Activated CD4-positive, alpha-beta T cell treated with anti-CD3 and anti-CD28 coated beads, Interleukin-2, Interleukin-6, amounts not matched to agents 100 ng/mL and 50 ng/mL, durations not matched to agents 16 hours and 8 hours (primary cell): ENCODE measurements at regions not wholly inside any gene's neighbourhood (a gene's known extent, or its start where the extent isn't known, plus 50 kb on each side); places are given as distances from the start of the nearest gene placed in this dataset.
A peak's percentile ranks its signal among the peaks of the same experiment; 100 is the strongest.
"Not testable (repeated sequence)": the region's sequence is repeated elsewhere in the genome, so short reads cannot be mapped to it uniquely, and the experiment has no call there.

Experiments used
- DNase-seq: peaks from one replicate; pipeline ENCODE4 v3.0.0-alpha.2; 2020

DNA sequence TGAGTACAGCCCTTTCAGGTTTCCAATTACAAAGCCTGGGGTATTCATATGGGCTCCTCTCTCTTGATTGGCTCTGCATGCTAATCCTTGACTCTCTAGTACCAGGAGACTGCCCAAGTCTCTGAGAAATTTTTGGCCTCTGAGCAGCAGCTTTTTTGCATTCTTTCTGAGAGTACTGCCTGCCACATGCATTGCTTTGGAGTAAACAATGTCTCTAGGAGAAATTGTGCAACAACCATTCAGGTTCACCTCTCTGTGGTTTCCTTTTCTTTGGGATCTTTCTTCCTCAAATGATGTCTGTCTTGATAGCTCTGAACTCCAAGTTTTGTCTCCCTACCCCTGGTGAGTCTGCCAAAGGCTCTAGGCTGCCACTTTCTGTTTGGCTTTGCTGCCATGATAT, 115.8 kb upstream of the SETBP1 start:
- no peak for DNase-seq

DNA sequence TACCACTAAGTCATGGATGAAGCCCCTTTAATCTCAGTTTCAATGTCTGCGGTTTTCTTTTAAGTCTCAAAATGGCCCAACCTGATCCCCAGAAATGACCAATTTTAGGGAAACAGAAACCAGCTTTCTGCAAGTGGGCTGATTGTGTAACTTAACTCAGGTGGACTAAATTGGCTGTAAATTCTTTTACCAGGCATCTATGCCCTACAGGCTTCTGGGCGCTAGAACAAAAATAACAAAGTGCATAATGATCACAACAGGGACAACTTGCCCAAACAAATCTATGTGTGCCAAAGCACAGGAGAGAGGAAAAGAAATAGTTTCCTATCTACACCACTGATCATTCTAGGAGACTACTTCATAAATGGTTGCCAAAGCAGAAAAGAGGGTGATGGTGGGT, 112.3 kb upstream of the SETBP1 start:
- no peak for DNase-seq

DNA sequence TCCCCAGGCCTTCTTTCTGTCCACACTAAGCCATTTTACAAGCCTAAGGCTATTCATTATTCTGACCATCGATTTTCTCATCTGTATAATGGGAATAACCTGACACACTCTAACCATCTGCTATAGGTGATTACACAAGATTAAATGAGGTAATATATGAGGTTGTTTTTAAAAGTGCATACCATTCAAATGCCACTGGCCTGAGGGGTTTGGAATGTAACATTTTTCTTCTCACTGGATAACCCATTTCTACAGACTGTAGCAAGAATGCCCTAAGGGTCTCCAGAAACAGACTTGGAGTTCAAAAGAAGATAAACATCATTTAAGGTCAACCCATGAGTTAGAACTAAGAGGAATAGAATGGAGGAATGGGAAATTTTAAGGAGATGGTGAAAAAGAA, 111.7 kb upstream of the SETBP1 start:
- no peak for DNase-seq

DNA sequence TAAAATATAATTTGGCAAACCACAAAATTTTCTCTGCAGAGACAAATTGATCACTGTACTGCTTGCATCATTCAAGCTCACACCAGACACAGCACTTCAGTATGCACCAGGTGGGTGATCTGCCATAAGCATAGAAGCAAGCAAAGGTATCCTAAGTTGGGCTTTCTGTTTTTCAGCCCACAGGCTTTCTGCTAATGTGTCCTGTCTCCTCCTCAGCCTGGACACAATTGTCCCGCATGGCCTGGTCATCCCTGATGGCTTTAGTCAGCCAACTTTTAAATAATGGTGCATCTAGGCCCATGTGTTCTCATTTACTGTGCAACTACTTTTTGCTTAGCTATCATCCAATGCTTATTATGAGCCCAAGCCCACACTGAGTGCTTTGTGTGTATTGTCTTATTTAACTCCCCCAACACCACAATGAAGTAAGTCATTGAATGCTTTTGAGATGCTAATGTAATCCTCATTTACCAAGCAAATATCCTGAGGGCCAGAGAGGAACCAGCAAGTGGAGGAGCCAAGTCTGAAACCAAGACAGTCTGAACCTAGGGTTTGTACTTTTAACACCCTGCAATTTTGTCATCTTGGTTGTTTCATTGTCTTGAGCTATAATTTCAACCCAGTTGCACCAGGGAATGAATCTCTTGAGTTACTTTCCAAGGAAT, 111.2 kb upstream of the SETBP1 start:
- no peak for DNase-seq

DNA sequence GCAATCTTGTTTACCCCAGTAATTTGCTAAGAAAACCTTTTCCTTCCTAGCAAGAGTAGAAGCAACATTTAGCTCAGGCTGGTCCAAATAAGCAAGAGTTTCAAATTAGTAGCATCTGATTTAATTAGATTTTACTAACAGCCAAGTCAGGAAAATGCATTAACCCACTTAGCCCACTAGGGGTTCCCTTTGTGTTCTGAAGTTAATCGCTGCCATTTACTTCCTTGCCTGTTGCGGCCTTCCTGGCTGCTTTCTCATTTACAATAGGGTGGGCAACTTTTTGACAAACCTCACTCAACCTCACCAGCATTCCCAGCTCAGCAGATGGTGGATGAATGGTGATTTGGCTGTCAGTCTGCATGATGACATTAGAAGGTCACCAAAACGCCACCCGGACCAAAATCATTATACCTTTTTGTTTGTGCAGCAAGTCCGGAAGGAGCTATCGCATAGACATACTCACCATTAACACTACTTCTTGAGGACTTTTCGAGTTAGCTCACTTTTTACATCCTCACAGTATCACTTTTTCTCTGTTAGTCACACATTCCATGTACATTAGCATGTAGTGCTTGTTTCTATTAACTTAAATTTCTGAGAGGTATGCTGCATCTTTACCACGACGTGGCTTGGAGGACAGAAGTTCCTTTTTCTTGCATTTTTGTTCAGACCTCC, 101.5 kb upstream of the SETBP1 start:
- DNase-seq: peak; percentile 26

DNA sequence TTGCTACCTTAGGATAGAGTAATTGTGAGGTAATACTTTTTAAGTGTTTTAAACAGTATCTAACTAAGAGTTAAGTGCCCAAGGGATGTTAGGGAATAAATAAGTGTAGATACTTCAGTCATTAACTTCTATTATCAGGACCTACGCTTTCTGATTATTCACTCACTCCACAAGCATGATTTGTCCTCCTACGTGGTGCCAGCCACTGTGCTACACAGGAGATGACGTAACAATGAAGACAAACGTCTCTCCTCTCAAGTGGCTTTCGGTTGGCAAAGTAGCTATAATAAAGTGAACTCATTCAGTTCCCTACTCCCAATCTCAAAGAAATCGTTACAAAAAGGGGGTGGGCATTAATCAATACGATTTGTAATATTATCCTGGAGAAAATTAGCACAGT, 100.9 kb upstream of the SETBP1 start:
- DNase-seq: no peak

DNA sequence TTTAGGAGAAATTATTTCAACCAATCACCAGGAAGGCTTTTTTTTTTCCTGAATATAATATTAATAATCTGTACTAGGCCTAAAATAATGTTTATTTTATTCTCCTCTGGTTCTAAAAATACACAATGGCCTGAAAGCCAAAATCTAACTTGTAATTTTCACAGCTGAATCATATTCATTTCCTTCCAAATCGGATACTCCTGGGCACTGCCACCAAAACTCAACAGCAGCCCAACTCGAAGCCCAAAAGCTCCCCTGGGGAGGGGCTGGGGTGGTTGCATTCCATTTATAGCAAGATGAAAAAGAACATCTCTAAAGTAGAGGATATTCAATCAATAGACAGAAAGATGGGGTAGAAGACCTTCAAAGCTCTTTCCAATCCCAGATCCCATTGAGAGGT, 100.5 kb upstream of the SETBP1 start:
- no peak for DNase-seq

DNA sequence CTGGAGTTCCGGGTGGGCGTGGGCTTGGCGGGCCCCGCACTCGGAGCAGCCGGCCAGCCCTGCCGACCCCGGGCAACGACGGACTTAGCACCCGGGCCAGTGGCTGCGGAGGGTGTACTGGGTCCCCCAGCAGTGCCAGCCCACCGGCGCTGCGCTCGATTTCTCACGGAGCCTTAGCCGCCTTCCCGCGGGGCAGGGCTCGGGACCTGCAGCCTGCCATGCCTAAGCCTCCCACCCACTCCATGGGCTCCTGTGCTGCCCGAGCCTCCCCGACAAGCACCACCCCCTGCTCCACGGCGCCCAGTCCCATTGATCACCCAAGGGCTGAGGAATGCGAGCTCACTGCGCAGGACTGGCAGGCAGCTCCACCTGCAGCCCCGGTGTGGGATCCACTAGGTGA, 99.9 kb upstream of the SETBP1 start:
- DNase-seq: not testable (repeated sequence)

DNA sequence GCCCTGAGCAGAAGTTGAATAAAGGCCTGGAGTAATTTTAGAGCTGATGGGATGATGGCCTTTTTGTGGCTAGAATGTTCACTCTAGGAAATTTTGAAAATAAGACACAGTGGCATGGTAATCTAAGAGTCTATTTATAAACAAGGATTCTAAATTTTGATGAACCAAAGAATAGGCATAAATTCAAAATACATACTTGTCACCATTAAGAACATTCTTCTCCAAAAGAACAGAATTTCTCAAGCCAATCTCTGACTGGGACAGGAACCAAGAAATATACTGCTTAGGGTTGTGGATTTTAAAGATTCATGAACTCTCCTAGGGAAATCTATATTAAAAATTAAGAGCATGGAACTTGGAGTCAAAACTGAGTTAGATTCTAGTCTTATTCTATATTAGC, 98.2 kb upstream of the SETBP1 start:
- no peak for DNase-seq

DNA sequence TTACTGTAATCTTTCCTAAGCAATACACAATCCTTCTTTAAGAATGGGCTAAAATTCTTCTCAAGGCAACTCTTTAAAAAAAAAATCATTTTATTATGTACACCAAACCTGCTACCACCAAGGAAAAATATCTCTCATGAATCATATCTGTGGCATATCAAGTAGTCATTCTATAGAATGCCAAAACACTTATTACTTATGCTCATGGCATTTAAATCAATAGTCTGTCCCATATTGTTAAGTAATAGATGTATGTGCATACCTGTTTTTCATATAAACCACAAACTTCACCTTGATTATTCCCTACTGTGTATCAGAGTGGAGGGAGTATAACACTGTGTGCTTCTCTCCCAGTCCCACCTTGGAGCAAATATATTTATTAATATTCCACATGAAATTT, 95.8 kb upstream of the SETBP1 start:
- DNase-seq: no peak

DNA sequence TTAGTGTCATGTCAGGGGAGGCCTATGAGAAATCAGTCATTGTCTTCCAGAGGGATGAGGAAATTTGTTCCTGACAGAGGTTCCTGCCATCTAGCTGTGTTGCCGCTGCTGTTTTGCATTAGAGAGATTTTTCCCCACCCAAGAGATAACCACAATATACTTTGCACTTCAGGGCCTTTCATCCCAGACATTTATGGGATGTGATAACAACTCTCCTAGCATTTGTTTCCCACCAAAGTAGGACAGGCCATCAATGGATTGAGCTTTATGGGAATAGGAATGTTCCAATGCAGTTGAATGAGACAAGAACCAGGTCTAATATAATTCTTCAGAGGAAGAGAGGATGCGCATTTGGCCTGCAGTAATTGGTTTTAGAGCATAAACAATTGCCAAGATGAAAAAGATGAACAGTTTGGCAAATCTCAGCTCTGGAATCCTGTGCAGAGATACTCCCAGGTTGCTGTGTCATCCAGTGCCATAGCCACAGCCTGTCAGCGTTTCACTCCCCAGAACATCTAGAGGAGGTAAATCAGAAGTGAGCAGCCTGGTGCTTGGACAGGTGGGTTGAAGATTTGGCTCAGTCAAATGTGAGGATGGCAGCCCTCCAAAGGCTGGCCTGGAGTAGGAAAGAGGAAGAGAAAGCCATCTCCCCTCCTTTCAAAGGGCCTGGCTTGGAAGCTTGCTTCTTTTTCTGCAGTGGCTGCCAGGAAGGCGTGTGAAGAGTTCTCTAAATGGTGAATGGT, 93.7 kb upstream of the SETBP1 start:
- no peak for DNase-seq

DNA sequence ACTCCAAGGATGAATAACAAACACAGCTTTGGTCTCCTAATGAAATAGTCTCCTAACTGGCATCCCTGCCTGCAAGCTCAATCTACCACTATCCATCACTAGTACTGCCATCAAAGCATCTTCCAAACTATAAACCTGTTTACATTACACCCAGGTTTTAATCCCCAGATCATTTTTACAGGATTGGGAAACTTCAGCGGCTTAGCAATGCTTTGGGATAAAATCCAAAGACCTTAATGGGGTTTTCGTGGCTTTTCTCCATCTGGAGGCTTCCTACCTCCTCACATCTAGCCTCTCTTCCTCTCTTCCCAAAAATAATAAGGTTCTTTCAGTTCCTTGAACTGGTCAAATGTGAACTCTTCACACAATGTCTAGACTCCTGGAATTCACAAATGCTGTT, 92.2 kb upstream of the SETBP1 start:
- DNase-seq: no peak

DNA sequence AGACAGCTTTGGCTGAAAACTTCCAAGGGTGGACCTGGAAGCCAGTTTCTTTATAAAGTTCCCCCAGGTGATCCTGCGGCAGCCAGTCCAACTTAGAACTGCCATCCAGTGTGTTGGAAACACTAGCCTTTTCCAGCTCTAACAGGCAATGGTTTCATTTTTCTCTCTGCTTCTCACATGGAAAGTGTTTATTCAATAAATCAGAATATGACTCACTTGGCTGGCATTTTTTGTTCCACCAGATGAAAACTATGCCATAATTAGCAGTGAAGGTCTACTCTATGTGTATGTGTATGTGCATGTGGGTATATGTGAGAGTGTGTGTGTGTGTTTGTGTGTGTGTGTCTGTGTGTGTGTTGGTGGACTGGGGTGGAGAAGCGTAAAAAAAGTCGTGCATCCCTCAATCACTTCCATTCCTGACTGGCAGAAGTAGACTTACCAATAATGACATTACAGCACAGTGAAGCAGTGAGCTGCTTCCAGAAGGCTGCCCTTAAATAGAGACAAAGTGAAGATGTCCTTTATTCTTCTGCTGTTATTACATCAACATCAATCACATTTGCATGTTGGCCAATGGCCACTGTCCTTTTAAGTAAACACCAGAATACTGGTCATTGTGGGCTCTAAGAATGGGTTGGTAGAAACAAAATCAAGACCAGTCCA, 90.9 kb upstream of the SETBP1 start:
- DNase-seq: no peak

DNA sequence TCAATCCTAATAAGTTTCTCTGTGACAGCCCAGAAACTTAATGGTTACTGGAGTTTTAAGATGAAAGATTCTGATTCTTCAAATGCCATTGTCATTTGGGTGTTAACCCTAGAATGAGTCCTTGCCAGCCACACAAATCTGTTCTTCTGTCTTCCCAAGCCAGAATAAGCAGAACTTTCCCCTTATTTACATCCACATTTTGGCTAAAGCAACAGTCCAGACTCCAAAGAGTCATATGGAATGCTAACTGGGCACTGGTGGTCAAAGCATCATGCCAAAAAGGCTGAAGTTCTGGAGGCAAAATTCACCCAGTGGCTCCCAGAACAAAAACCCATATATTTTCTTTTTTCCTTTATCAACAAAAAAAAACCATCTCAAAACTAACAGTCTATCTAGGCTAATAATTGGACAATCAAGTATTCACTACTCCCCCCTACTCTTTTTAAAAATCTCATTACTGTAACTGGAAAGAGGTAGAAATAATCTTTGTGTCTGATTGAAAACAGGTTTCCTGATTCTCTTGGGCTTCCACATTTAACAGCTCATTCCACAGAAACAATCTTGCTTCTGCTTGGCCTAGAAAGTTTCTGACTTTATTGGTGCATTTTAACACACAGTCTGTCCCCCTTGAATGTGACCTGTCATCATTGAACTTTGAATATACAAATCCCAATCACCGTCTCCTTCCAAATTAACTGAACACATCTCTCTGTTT, 89.6 kb upstream of the SETBP1 start:
- no peak for DNase-seq

DNA sequence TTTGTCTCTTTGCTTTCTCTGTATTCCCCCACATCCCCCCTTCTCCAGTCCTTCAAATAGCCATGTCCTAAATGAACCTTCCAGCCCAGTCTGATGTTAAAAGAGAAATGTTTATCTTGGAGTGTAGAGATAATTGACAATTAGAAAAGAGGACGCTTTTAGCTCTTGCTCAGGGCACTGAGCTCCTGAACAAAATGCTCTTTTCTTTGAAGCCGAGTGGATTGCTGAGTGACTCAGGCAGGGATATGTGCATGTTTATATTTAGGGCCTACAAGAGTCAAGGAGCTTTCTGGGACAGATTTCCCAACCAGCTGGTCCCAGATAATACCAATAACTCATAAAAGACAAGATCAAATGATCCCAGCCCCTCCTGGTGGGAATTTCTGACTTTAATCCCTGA, 88.0 kb upstream of the SETBP1 start:
- no peak for DNase-seq

DNA sequence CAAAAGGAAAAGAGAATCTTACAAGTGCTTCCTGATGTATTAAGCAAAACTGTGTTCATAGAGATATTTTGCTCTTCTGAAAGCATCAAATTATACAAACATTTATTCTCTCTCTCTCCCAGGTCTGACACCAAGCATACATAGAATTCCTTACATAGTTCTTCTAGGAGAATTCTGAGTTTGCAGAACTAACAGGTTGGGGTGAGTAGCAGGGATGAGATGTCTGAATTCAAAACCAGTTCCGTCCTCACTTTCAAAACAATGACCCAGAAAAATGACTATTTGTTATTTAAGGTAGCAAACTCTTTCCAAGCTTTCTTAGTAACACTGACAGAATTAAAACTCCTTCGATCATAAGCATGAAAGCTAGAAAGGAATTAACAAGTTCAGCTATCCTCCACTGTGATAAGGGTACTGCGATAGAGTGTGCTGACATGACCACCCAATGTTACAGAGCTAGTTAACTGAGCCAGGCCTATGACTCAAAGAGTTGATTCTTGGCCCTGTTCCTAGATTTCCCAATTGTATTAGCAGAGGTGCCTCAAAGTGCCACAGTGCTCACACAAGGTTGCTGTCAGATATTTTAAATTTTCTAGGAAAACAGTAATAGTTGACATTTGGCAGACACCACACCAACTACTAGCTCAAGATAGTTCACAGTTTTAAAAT, 85.8 kb upstream of the SETBP1 start:
- DNase-seq: no peak

DNA sequence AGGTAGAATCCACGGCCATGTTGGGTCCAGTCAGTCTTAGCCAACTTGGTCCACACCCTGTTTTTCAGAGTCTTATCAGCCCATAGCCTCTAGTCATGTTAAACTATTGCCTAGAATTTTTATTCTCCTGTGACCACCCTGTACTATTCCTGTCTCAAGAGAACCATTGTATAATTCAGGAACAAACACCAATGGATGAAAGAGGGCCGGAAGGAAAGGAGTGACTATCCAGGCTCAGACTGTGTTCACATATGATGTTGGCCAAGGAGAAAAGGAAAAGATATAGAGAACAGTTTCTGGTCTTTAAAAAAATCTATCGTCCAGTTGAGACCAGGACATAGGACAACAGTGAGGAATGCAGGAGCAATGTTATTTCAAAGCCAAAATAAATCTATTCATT, 82.9 kb upstream of the SETBP1 start:
- no peak for DNase-seq

DNA sequence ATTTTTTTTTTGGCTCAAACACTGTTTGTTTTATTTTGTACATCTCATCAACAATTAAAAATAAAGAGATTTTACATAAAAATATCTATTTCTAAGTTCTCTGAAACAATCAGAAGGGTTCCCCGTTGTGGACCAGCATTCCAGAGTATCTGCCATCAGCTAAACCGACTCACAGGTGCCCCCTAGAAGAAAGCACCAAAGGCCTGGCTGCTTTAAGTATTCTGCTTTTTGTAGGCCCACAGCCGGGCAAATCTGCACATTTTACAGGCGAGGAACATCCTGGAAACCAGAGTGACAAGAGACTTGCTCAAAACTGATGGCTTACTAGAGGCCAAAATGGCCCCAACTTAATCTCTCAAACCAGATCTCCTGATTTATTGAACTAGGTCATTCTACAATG, 82.2 kb upstream of the SETBP1 start:
- no peak for DNase-seq

DNA sequence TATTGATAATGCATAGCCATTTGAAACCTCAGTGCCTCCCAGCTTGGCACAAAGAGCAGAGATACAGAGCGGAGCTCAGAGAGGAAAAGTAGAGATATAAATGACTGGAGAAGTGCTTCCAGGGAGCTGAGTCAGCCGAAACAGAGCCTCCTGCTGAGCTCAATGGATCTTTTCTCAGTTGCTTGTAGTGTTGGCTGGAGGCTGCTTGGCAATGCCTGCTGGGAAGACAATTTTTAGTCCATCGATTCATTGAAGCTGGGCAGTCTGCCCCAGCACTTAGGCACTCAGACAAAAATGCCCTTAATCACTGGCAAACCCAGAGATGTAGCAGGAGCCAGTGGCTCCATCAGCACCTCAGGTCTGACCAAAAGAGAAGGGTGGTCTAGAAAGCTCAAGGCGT, 81.3 kb upstream of the SETBP1 start:
- no peak for DNase-seq

DNA sequence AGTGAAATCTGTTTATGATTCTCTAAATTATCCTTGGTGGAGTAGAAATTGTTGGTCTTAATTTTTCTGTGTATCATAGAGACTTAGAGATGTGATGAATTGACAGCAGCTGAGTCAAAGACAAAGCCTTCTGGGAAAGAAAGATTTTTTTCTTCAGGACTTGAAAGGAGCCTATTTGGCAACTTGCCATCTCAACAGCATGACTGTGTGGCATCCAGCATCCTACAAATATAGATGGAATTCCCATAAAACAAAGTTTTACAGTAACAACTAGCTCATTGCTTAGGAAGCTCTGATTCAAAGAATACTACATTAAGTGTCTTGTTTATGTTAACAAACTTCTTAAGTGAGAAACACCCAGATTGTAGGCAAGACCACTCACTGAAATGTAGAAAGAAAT, 79.2 kb upstream of the SETBP1 start:
- no peak for DNase-seq

DNA sequence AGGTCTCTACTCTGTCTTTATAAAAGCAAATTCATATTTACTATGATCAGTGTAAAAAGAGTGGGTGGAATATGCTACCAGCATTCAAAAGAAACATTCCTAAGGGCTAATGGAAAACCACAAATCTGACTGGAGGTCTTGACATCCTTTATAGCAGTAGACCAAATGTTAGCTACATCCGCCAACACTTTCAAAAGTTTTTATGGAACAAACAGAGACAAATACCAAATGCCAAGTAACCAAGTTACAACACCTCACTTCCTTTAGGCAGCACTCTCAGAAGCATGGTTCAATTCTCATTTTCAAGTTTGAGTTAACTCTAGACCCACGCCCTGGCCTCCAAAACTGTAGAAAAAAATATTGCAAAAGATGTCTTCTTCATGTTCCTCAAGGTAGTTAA, 78.3 kb upstream of the SETBP1 start:
- no peak for DNase-seq

DNA sequence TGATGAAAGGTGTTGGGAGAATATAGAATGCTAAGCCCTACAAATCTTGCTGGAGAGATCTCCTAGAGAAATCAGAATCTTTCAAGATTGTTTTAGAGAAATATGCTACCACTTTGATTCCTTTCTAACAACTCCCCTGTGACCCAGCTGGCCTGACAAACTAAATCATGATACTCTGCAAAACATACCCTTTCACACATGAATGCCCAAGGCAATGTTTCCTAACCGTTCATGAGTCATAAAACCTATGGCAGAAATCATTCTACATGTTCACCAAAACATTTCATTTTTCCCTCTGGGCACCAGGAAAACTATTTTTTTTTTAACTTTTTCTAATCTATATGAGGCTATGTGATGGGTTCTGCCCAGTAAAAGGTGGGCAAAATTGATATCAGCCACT, 77.8 kb upstream of the SETBP1 start:
- no peak for DNase-seq
